H9 (cell line): ENCODE measurements at regions not wholly inside any gene's neighbourhood (a gene's known extent, or its start where the extent isn't known, plus 50 kb on each side); places are given as distances from the start of the nearest gene placed in this dataset.

Experiments used
- DNase-seq: peaks from one replicate; pipeline ENCODE4 v3.0.0-alpha.2; 2017
- H2AFZ ChIP-seq: one replicate; pipeline ENCODE4 v1.6.1; 2013; ENCODE audit warnings: mild to moderate bottlenecking, low read length, control low read depth, moderate library complexity
- H2AK5ac ChIP-seq: 2 replicates; pipeline ENCODE4 v1.6.1; 2013; ENCODE audit warnings: low read length, control low read depth, mixed read lengths; ENCODE audit not compliant: insufficient read length
- H2BK120ac ChIP-seq: one replicate; pipeline ENCODE4 v1.6.1; 2013; ENCODE audit warnings: low read depth, mild to moderate bottlenecking, low read length, control low read depth, inconsistent platforms; ENCODE audit not compliant: poor library complexity, severe bottlenecking
- H2BK12ac ChIP-seq: 2 replicates; pipeline ENCODE4 v1.6.1; 2013; ENCODE audit warnings: low read length, control low read depth, mixed read lengths, low read depth; ENCODE audit not compliant: insufficient read length
- H2BK15ac ChIP-seq: 2 replicates; pipeline ENCODE4 v1.6.1; 2013; ENCODE audit warnings: low read depth, low read length, control low read depth
- H2BK20ac ChIP-seq: one replicate; pipeline ENCODE4 v1.6.1; 2013; ENCODE audit warnings: low read depth, mild to moderate bottlenecking, low read length, control low read depth, inconsistent platforms; ENCODE audit not compliant: poor library complexity, severe bottlenecking
- H2BK5ac ChIP-seq: 2 replicates; pipeline ENCODE4 v1.6.1; 2013; ENCODE audit warnings: low read length, control low read depth, mixed read lengths; ENCODE audit not compliant: insufficient read length
- H3K14ac ChIP-seq: 2 replicates; pipeline ENCODE4 v1.6.1; 2013; ENCODE audit warnings: low read length, control low read depth; ENCODE audit not compliant: insufficient read depth
- H3K18ac ChIP-seq: 2 replicates; pipeline ENCODE4 v1.6.1; 2013; ENCODE audit warnings: low read depth, mild to moderate bottlenecking, mixed read lengths, low read length, control low read depth; ENCODE audit not compliant: insufficient read length
- H3K23ac ChIP-seq: 2 replicates; pipeline ENCODE4 v1.6.1; 2013; ENCODE audit warnings: low read length, control low read depth, mixed read lengths, low read depth; ENCODE audit not compliant: insufficient read length
- H3K23me2 ChIP-seq: 2 replicates; pipeline ENCODE4 v1.6.1; 2013; ENCODE audit warnings: low read depth, mild to moderate bottlenecking, mixed read lengths, low read length, control low read depth; ENCODE audit not compliant: insufficient read length, poor library complexity, severe bottlenecking
- H3K27ac ChIP-seq: 2 replicates; pipeline ENCODE4 v1.5.1; 2013; ENCODE audit warnings: low read length, control low read depth, mixed read lengths, low read depth; ENCODE audit not compliant: insufficient read length
- H3K27me3 ChIP-seq: 2 replicates; pipeline ENCODE4 v1.6.1; 2013; ENCODE audit warnings: low read length, control low read depth, inconsistent platforms; ENCODE audit not compliant: insufficient read depth
- H3K4ac ChIP-seq: 2 replicates; pipeline ENCODE4 v1.6.1; 2013; ENCODE audit warnings: low read depth, mild to moderate bottlenecking, control low read depth, inconsistent platforms, low read length, moderate library complexity
- H3K4me1 ChIP-seq: 2 replicates; pipeline ENCODE4 v1.6.1; 2013; ENCODE audit warnings: low read length, control low read depth, inconsistent platforms; ENCODE audit not compliant: insufficient read depth
- H3K4me2 ChIP-seq: 2 replicates; pipeline ENCODE4 v1.6.1; 2013; ENCODE audit warnings: low read length, control low read depth, mixed read lengths; ENCODE audit not compliant: insufficient read length, insufficient read depth
- H3K56ac ChIP-seq: 2 replicates; pipeline ENCODE4 v1.6.1; 2013; ENCODE audit warnings: low read depth, mild to moderate bottlenecking, mixed read lengths, low read length, control low read depth; ENCODE audit not compliant: insufficient read length
- H3K79me1 ChIP-seq: 2 replicates; pipeline ENCODE4 v1.6.1; 2013; ENCODE audit warnings: low read depth, mild to moderate bottlenecking, moderate library complexity, low read length, control low read depth, inconsistent platforms; ENCODE audit not compliant: insufficient read depth, poor library complexity, severe bottlenecking
- H3K79me2 ChIP-seq: 2 replicates; pipeline ENCODE4 v1.6.1; 2013; ENCODE audit warnings: low read length, control low read depth, inconsistent platforms; ENCODE audit not compliant: insufficient read depth
- H3K9ac ChIP-seq: 2 replicates; pipeline ENCODE4 v1.6.1; 2013; ENCODE audit warnings: low read length, control low read depth, mixed read lengths; ENCODE audit not compliant: insufficient read length; ENCODE audit errors: extremely low read depth
- H3K9me3 ChIP-seq: one replicate; pipeline ENCODE4 v1.6.1; 2013; ENCODE audit warnings: low read depth, low read length, inconsistent platforms; ENCODE audit not compliant: control insufficient read depth
- H3T11ph ChIP-seq: one replicate; pipeline ENCODE4 v1.6.1; 2013; ENCODE audit warnings: mild to moderate bottlenecking, low read length, control low read depth, inconsistent platforms
- H4K20me1 ChIP-seq: one replicate; pipeline ENCODE4 v1.6.1; 2013; ENCODE audit not compliant: control insufficient read depth, insufficient read length, insufficient read depth
- H4K5ac ChIP-seq: 2 replicates; pipeline ENCODE4 v1.6.1; 2013; ENCODE audit warnings: low read depth, mild to moderate bottlenecking, mixed read lengths, low read length, control low read depth; ENCODE audit not compliant: insufficient read length
- H4K8ac ChIP-seq: replicated peaks from 2 replicates; pipeline ENCODE4 v1.6.1; 2013; ENCODE audit warnings: low read length, control low read depth, mixed read lengths, low read depth; ENCODE audit not compliant: insufficient read length
- H4K91ac ChIP-seq: 2 replicates; pipeline ENCODE4 v1.6.1; 2013; ENCODE audit warnings: low read depth, mild to moderate bottlenecking, moderate library complexity, mixed read lengths, low read length, control low read depth; ENCODE audit not compliant: insufficient read length
- H3K27ac Mint-ChIP-seq, 3 experiments: 2 replicates in 2 of 3; 3 replicates in 1 of 3; pipeline ENCODE4 v1.8.0; 2020 to 2021; ENCODE audit warnings: mixed read lengths in 3 of 3, mild to moderate bottlenecking in 1 of 3, moderate library complexity in 1 of 3
- H3K27me3 Mint-ChIP-seq: 2 replicates; pipeline ENCODE4 v1.8.0; 2021; ENCODE audit warnings: low read depth, mild to moderate bottlenecking, moderate library complexity, mixed read lengths
- H3K36me3 Mint-ChIP-seq, 3 experiments: 2 replicates in 2 of 3; 3 replicates in 1 of 3; pipeline ENCODE4 v1.8.0; 2020 to 2021; ENCODE audit warnings: low read depth in 3 of 3, mixed read lengths in 3 of 3; ENCODE audit not compliant: insufficient read depth in 1 of 3
- H3K4me1 Mint-ChIP-seq, 2 experiments: 2 replicates each; pipeline ENCODE4 v1.8.0; 2020; ENCODE audit warnings: mixed read lengths in 2 of 2
- H3K4me3 Mint-ChIP-seq, 2 experiments: 2 replicates in 1 of 2; 3 replicates in 1 of 2; pipeline ENCODE4 v1.8.0; 2020 to 2021; ENCODE audit warnings: mild to moderate bottlenecking in 2 of 2, mixed read lengths in 2 of 2, moderate library complexity in 1 of 2
- H3K9me3 Mint-ChIP-seq, 2 experiments: 2 replicates in 1 of 2; 3 replicates in 1 of 2; pipeline ENCODE4 v1.8.0; 2020; ENCODE audit warnings: mild to moderate bottlenecking in 2 of 2, mixed read lengths in 2 of 2, moderate library complexity in 1 of 2
- WGBS: extraction: QIAGEN DNeasy Blood & Tissue Kit; methylation state at CpG from one replicate; pipeline ENCODE4 v1.1.7; 2013; ENCODE audit warnings: missing lambda C conversion rate, low lambda C conversion rate, mixed read lengths; ENCODE audit not compliant: insufficient read length; ENCODE audit errors: extremely low coverage; 5-methylcytosine and 5-hydroxymethylcytosine counted together
- TF ChIP-seq, protein P1 (sequence below): fragments of 200-600 bp; sonication (generic); conservative IDR thresholded peaks from 3 replicates; pipeline ENCODE4 v1.8.0; 2021; ENCODE audit warnings: antibody characterized with exemption, mild to moderate bottlenecking

- H3T11ph ChIP-seq: no peak overlapping the region
- H2AFZ ChIP-seq: no peak overlapping the region
- Mint-ChIP-seq H3K9me3 (no peaks in the 10 kb centered on the region), H3K4me3 (no peak overlapping the region), H3K27ac (no peak overlapping the region), H3K27me3 (peaks cover 2% of the 10 kb centered on the region; the same call in 1 of the 2 replicates), H3K36me3 (no peaks in the 10 kb centered on the region), H3K4me1 (peaks cover 3 to 4% of the 10 kb centered on the region in 2 experiments)
- TF ChIP-seq, protein P1, sequence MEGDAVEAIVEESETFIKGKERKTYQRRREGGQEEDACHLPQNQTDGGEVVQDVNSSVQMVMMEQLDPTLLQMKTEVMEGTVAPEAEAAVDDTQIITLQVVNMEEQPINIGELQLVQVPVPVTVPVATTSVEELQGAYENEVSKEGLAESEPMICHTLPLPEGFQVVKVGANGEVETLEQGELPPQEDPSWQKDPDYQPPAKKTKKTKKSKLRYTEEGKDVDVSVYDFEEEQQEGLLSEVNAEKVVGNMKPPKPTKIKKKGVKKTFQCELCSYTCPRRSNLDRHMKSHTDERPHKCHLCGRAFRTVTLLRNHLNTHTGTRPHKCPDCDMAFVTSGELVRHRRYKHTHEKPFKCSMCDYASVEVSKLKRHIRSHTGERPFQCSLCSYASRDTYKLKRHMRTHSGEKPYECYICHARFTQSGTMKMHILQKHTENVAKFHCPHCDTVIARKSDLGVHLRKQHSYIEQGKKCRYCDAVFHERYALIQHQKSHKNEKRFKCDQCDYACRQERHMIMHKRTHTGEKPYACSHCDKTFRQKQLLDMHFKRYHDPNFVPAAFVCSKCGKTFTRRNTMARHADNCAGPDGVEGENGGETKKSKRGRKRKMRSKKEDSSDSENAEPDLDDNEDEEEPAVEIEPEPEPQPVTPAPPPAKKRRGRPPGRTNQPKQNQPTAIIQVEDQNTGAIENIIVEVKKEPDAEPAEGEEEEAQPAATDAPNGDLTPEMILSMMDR: no peak
- H3K18ac ChIP-seq: no peak overlapping the region
- no peaks in the 10 kb centered on the region for H4K20me1 ChIP-seq
- H3K9me3 ChIP-seq: no peaks in the 10 kb centered on the region
- no peaks in the 10 kb centered on the region for H3K79me2 ChIP-seq
- H2BK20ac ChIP-seq: no peak overlapping the region
- H2BK15ac ChIP-seq: no peak overlapping the region
- H3K27ac ChIP-seq: no peak overlapping the region
- H3K27me3 ChIP-seq: no peaks in the 10 kb centered on the region
- H3K23ac ChIP-seq: no peak overlapping the region
- H2AK5ac ChIP-seq: no peak overlapping the region
- no peaks in the 10 kb centered on the region for H3K23me2 ChIP-seq
- H3K79me1 ChIP-seq: no peaks in the 10 kb centered on the region
- H3K56ac ChIP-seq: no peak overlapping the region
- H4K8ac ChIP-seq: no peak overlapping the region
- no peak overlapping the region for H2BK120ac ChIP-seq
- H3K4me2 ChIP-seq: no peak overlapping the region
- no peak overlapping the region for H3K9ac ChIP-seq
- no CpG with 5 or more reads among the region's 8 CpGs for WGBS
- no peak overlapping the region for H2BK12ac ChIP-seq
- H4K91ac ChIP-seq: no peak overlapping the region
- H4K5ac ChIP-seq: no peak overlapping the region
- H2BK5ac ChIP-seq: no peak overlapping the region
- no peak overlapping the region for H3K14ac ChIP-seq
- DNase-seq: no peak
- no peak overlapping the region for H3K4ac ChIP-seq
- H3K4me1 ChIP-seq: no peaks in the 10 kb centered on the region
These were observed 151.1 kb upstream of the MKI67 start for GRCh38 chr10:128277267-128277840.
